Lung (tissue), 11 donors: ENCODE measurements at regions not wholly inside any gene's neighbourhood (a gene's known extent, or its start where the extent isn't known, plus 50 kb on each side); places are given as distances from the start of the nearest gene placed in this dataset.

ENCODE experiments used
- ATAC-seq: fragments of 200-7000 bp; cut with Tn5 transposase; one replicate; pipeline ENCODE4 v1.9.1; 2020; ENCODE audit warnings: moderate number of reproducible peaks; ENCODE audit not compliant: insufficient read depth, low FRiP score
- DNase-seq, 3 donors: peaks; one replicate each; pipeline ENCODE4 v3.0.0-alpha.2; 2013 to 2017
- H3K27ac ChIP-seq, 2 donors: one replicate each; pipeline ENCODE4 v1.5.1; 2013; ENCODE audit warnings: mild to moderate bottlenecking in 2 of 2, moderate library complexity in 2 of 2, control low read depth in 1 of 2, inconsistent platforms in 1 of 2, low read depth in 1 of 2, low read length in 1 of 2
- H3K27me3 ChIP-seq, 3 donors: one replicate each; pipeline ENCODE4 v1.5.1; 2013; ENCODE audit warnings: low read length in 2 of 3; ENCODE audit not compliant: control insufficient read depth in 3 of 3, insufficient read depth in 3 of 3
- H3K36me3 ChIP-seq, 4 donors: one replicate each; pipeline ENCODE4 v1.5.1; 2013; ENCODE audit warnings: low read length in 4 of 4, mild to moderate bottlenecking in 1 of 4, moderate library complexity in 1 of 4; ENCODE audit not compliant: control insufficient read depth in 4 of 4, insufficient read depth in 4 of 4
- H3K4me1 ChIP-seq, 5 donors: one replicate each; pipeline ENCODE4 v1.5.1; 2013; ENCODE audit warnings: low read length in 5 of 5, mild to moderate bottlenecking in 2 of 5, moderate library complexity in 1 of 5; ENCODE audit not compliant: control insufficient read depth in 5 of 5, insufficient read depth in 5 of 5
- H3K4me3 ChIP-seq: one replicate; pipeline ENCODE4 v1.5.1; 2013; ENCODE audit warnings: mild to moderate bottlenecking, control low read depth, moderate library complexity
- H3K9ac ChIP-seq, 2 donors: one replicate each; pipeline ENCODE4 v1.5.1; 2013; ENCODE audit warnings: low read length in 2 of 2, control low read depth in 1 of 2; ENCODE audit not compliant: insufficient read depth in 1 of 2
- H3K9me3 ChIP-seq, 4 donors: one replicate each; pipeline ENCODE4 v1.5.1; 2013; ENCODE audit warnings: low read length in 3 of 4, mild to moderate bottlenecking in 1 of 4, moderate library complexity in 1 of 4; ENCODE audit not compliant: control insufficient read depth in 4 of 4, insufficient read depth in 3 of 4
- WGBS, 2 donors: extraction: QIAGEN DNeasy Blood & Tissue Kit; methylation state at CpG; one replicate each; pipeline ENCODE4 v1.1.7; 2013; 5-methylcytosine and 5-hydroxymethylcytosine counted together
- TF ChIP-seq, protein P1 (sequence below): IDR thresholded peaks from 2 replicates; pipeline ENCODE4 v1.5.1; 2012; ENCODE audit warnings: mild to moderate bottlenecking; ENCODE audit errors: control extremely low read depth, extremely low read depth
- donor health status: control.
- donor health status: control.
- donor health status: Bipolar disorder and iron deficiency.
- donor health status: healthy.
- donor health status: DM: yes; HTN: yes; CAD: no.

DNA sequence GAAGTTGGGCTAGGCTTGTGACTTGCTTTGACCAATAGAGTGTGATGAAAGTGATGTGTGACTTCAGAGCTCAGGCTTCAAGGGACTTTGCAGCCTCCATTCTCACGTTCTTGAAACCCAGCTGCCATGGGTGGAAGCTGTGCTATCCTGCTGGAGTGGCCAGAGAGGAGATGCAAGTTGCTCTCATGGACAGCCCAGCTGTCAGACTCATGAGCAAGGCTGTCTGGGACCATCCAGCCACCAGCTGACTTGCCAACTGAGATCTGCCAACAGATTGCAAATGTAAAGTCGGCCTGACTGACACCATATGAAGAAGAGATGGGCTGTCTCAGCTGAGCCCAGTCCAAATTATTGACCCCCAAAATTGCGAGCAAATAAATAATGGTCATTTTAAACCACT is 226.4 kb upstream of the CXCR4 start:
- TF ChIP-seq, protein P1, sequence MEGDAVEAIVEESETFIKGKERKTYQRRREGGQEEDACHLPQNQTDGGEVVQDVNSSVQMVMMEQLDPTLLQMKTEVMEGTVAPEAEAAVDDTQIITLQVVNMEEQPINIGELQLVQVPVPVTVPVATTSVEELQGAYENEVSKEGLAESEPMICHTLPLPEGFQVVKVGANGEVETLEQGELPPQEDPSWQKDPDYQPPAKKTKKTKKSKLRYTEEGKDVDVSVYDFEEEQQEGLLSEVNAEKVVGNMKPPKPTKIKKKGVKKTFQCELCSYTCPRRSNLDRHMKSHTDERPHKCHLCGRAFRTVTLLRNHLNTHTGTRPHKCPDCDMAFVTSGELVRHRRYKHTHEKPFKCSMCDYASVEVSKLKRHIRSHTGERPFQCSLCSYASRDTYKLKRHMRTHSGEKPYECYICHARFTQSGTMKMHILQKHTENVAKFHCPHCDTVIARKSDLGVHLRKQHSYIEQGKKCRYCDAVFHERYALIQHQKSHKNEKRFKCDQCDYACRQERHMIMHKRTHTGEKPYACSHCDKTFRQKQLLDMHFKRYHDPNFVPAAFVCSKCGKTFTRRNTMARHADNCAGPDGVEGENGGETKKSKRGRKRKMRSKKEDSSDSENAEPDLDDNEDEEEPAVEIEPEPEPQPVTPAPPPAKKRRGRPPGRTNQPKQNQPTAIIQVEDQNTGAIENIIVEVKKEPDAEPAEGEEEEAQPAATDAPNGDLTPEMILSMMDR: no peak
- no peak for DNase-seq

DNA sequence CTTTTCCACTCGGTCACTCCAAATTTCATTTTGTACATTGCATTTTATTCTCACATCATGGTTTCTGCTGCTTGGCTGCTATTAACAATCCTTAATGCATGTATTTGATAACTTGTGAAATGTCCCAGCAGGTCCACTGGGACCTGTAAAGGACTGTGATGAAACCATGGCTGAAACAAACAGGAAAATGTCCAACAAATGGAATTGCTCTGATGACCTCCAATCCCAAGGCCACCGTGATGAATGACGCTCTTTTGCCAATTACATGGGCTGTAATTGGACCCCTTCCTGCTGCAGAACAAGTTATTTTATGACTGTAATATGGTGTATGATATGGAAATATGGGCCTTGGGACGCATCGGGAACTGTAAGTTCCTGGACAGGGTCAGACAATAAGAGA is 224.2 kb upstream of the CXCR4 start:
- no peaks in the 10 kb centered on the region for H3K27me3 ChIP-seq
- H3K9me3 ChIP-seq: no peaks in the 10 kb centered on the region
- H3K36me3 ChIP-seq: no peaks in the 10 kb centered on the region
- H3K27ac ChIP-seq: no peak overlapping the region
- H3K4me1 ChIP-seq: no peaks in the 10 kb centered on the region
- WGBS, 2 donors: 84 to 89% methylated on average over 5 of the region's 5 CpGs
- TF ChIP-seq, protein P1: no peak
- no peak for ATAC-seq
- H3K4me3 ChIP-seq: no peak overlapping the region
- no peak overlapping the region for H3K9ac ChIP-seq
- no peak for DNase-seq

More for the DNA sequence above, 226.4 kb upstream of the CXCR4 start:
- WGBS, 2 donors: 84 to 93% methylated on average over 3 of the region's 3 CpGs
- no peaks in the 10 kb centered on the region for H3K27me3 ChIP-seq
- H3K9ac ChIP-seq: no peak overlapping the region
- ATAC-seq: no peak
- H3K9me3 ChIP-seq: no peaks in the 10 kb centered on the region
- no peaks in the 10 kb centered on the region for H3K4me1 ChIP-seq
- no peak overlapping the region for H3K4me3 ChIP-seq
- no peak overlapping the region for H3K27ac ChIP-seq
- no peaks in the 10 kb centered on the region for H3K36me3 ChIP-seq

DNA sequence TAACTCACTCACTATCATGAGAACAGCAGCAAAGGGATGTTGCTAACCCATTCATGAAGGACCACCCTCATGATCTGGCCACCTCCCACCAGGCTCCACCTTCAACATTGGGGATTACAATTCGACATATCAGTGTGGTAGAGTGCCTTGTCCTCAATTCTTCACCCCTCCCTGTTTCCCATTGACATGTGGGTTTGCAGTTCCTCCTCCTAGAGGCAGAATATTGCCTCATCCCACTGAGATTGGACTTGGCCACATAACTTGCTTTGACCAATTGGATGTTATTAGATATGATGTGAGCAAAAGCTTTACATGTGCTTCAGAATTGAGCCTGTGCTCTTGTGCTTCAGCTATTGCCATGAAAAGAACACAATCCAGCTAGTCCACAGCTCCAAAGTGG is 217.0 kb upstream of the CXCR4 start:
- ATAC-seq: no peak
- DNase-seq: no peak

More for the DNA sequence above, 217.0 kb upstream of the CXCR4 start:
- Histone ChIP-seq H3K9ac (no peak overlapping the region), H3K27ac (no peak overlapping the region), H3K36me3 (no peaks in the 10 kb centered on the region), H3K9me3 (no peaks in the 10 kb centered on the region), H3K27me3 (no peaks in the 10 kb centered on the region), H3K4me1 (no peaks in the 10 kb centered on the region), H3K4me3 (no peak overlapping the region)
- 54 to 67% methylated on average over 1 of the region's 1 CpG for WGBS, 2 donors
- TF ChIP-seq, protein P1: no peak
